AG04449 (cell line): ENCODE measurements at regions not wholly inside any gene's neighbourhood (a gene's known extent, or its start where the extent isn't known, plus 50 kb on each side); places are given as distances from the start of the nearest gene placed in this dataset.

Experiments used
- CTCF ChIA-PET: fragments of 350-600 bp; formaldehyde crosslinking; extraction: SDS; loops from one replicate; lab custom pipeline; 2021; ENCODE audit warnings: antibody characterized with exemption; lab: Yijun Ruan, JAX
- POLR2A ChIA-PET: fragments of 400-600, 350-600 bp; formaldehyde crosslinking; extraction: SDS; loops from one replicate; lab custom pipeline; 2020; ENCODE audit warnings: antibody characterized with exemption, inconsistent platforms; lab: Yijun Ruan, JAX
- DNase-seq: peaks from one replicate; pipeline ENCODE4 v3.0.0-alpha.2; 2010; ENCODE audit warnings: low read depth, low spot score
- H3K4me3 ChIP-seq: 2 replicates; pipeline ENCODE4 v1.5.1; 2011; ENCODE audit warnings: low read depth, mild to moderate bottlenecking, control low read depth, low read length
- TF ChIP-seq, protein P1 (sequence below): IDR thresholded peaks from one replicate; pipeline ENCODE4 v1.5.1; 2011; ENCODE audit warnings: mild to moderate bottlenecking, moderate library complexity, low read length, control low read depth, inconsistent platforms; ENCODE audit not compliant: insufficient read depth; ENCODE audit errors: missing control alignments

DNA sequence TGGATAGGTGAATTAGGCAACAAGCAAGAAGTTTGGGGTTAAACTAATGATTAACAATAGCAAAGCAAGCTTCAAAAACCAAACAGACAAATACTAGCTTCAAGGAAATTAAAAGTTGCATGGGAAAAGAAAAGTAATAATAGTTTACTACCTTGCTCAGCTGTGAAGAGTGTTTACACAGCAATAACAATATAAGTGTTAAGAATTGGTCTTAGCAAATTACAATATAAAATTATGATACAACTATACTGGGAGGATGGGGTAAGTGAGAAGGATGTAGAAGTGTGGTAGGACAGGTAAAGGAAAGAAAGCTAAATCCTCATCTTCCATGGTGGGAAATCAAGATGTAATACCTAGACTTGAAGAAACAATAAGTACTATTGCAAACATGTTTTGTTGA, 137.7 kb upstream of the MAFB start:
- DNase-seq, result no peak
- ChIA-PET CTCF (no interaction called here), POLR2A (no interaction called here)
- TF ChIP-seq, protein P1, sequence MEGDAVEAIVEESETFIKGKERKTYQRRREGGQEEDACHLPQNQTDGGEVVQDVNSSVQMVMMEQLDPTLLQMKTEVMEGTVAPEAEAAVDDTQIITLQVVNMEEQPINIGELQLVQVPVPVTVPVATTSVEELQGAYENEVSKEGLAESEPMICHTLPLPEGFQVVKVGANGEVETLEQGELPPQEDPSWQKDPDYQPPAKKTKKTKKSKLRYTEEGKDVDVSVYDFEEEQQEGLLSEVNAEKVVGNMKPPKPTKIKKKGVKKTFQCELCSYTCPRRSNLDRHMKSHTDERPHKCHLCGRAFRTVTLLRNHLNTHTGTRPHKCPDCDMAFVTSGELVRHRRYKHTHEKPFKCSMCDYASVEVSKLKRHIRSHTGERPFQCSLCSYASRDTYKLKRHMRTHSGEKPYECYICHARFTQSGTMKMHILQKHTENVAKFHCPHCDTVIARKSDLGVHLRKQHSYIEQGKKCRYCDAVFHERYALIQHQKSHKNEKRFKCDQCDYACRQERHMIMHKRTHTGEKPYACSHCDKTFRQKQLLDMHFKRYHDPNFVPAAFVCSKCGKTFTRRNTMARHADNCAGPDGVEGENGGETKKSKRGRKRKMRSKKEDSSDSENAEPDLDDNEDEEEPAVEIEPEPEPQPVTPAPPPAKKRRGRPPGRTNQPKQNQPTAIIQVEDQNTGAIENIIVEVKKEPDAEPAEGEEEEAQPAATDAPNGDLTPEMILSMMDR, result no peak
- H3K4me3 ChIP-seq, result no peak overlapping the region

DNA sequence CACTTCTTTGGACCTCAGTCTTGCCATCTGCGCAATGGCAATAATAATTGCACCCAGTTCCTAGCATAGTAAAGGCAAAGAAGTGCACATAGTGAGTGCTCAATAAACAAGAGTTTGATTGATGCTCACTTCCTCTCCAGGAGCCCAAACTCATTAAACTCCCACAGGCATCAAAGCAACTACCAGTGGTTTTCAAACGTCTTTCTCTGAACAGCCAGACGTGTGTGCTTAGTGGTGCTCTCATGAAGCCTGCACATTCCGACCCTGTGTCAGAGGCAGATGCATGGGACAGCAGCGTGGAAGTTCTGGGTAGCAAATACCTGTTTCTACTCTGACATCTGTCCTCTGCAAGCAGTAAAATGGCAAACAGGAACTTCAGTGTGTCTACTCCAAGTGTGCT, 146.3 kb upstream of the MAFB start:
- TF ChIP-seq, protein P1, result no peak
- CTCF ChIA-PET, result no interaction called here
- POLR2A ChIA-PET, result no interaction called here
- no peak overlapping the region for H3K4me3 ChIP-seq
- no peak for DNase-seq

DNA sequence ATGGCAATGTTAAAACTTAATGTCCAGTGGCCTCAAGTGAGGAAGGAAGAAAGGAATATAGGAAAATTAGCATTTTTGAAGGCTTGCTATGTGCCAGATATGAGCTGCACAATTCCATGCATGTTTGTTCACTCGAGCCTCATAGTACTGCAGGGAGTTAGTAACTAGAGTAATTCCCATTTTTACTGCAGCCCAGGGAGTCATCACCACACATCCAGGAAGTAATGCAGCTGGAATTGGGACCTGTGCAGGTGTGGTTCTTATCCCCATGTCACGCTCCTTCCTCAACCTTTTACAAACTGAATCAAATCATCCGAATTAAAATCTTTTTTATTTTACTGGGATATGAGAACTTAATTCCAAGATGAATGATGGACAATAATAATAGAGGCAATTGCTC, 149.5 kb upstream of the MAFB start:
- TF ChIP-seq, protein P1, result no peak
- ChIA-PET POLR2A (no interaction called here), CTCF (no interaction called here)
- no peak overlapping the region for H3K4me3 ChIP-seq
- no peak for DNase-seq

DNA sequence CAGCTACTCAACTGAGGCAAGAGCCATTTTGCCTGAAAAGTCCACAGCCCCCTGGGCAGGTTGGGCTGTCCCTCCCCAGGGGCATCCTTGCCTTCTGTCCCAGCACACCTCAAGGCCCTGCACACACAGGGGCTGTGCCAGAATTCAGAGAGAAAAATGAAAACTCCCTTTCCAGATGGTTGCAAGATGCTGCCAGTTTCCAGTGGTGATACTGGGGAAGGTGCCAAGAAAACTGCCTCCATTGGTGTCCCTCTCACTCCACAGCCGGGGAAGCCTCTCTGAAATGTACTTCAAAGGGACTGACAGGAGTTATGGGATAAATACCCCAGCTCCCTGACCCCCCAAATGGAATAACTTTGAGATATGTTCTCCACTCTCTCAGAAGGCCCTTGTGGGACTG, 154.2 kb upstream of the MAFB start:
- no peak for DNase-seq
- TF ChIP-seq, protein P1, result no peak
- H3K4me3 ChIP-seq, result no peak overlapping the region
- ChIA-PET CTCF (no interaction called here), POLR2A (no interaction called here)

DNA sequence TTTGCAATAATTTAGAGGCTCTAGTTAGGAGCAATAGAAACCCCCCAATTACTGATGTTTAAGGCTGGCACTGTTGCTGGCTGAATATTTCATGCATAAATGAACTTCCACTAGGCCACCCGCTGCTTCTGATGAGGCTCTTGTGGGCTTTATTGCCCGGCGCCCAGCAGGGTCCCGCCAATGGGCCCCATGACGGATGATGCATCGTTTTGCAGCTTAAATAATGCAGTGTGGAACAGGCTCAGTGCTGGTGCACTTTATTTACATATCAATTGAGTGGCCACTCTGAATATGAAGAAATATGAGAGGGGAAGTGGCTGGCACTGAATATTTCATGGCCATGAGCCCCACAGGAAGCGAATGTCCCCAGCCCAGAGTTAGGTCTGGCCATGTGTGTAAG, 155.3 kb upstream of the MAFB start:
- TF ChIP-seq, protein P1, result no peak
- CTCF ChIA-PET, result no interaction called here
- POLR2A ChIA-PET, result no interaction called here
- H3K4me3 ChIP-seq, result no peak overlapping the region
- DNase-seq, result no peak

DNA sequence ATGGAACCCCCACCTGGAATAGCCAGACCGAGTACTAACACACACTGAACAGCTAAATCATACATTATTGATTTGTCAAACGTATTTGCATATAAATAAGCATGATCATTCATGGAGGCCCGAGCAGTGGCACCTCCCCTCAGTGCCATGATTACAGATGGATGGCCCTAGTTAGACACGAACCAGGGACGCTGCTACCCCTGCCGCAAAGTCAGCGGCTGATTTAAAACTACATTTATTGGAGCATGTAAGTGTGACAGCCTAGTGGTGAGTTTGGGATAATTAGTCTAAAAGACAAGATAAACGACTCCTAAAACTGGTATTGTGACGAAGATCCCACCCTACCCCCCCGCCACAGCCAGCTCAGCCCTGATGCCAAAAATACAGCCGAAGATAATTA, 159.1 kb upstream of the MAFB start:
- ChIA-PET CTCF (no interaction called here), POLR2A (no interaction called here)
- no peak overlapping the region for H3K4me3 ChIP-seq
- TF ChIP-seq, protein P1, result no peak
- no peak for DNase-seq
